Mesendoderm (in vitro differentiated cells): ENCODE measurements at regions not wholly inside any gene's neighbourhood (a gene's known extent, or its start where the extent isn't known, plus 50 kb on each side); places are given as distances from the start of the nearest gene placed in this dataset.

Experiments used
- DNase-seq: peaks from one replicate; pipeline ENCODE4 v3.0.0; 2013
- H2AK5ac ChIP-seq: 2 replicates; pipeline ENCODE4 v1.6.1; 2013; ENCODE audit warnings: low read length, inconsistent platforms
- H2BK120ac ChIP-seq: 2 replicates; pipeline ENCODE4 v1.6.1; 2013; ENCODE audit warnings: low read depth, mild to moderate bottlenecking, low read length, moderate library complexity, mixed read lengths
- H2BK15ac ChIP-seq: replicated peaks from 2 replicates; pipeline ENCODE4 v1.6.1; 2013; ENCODE audit warnings: low read depth, mild to moderate bottlenecking, moderate library complexity
- H2BK5ac ChIP-seq: 2 replicates; pipeline ENCODE4 v1.6.1; 2013; ENCODE audit warnings: low read length, inconsistent platforms
- H3K18ac ChIP-seq: 2 replicates; pipeline ENCODE4 v1.6.1; 2013; ENCODE audit warnings: mild to moderate bottlenecking, low read length, mixed read lengths
- H3K23ac ChIP-seq: one replicate; pipeline ENCODE4 v1.6.1; 2013; ENCODE audit warnings: low read length
- H3K27ac ChIP-seq: 2 replicates; pipeline ENCODE4 v1.5.1; 2013; ENCODE audit warnings: low read depth, mild to moderate bottlenecking, inconsistent platforms, low read length, moderate library complexity
- H3K27me3 ChIP-seq: 2 replicates; pipeline ENCODE4 v1.6.1; 2013; ENCODE audit warnings: low read length, control low read depth, mild to moderate bottlenecking, inconsistent platforms; ENCODE audit not compliant: insufficient read depth, poor library complexity
- H3K36me3 ChIP-seq: 2 replicates; pipeline ENCODE4 v1.6.1; 2013; ENCODE audit warnings: low read length, inconsistent platforms; ENCODE audit not compliant: control insufficient read depth, insufficient read depth
- H3K4ac ChIP-seq: one replicate; pipeline ENCODE4 v1.6.1; 2013; ENCODE audit warnings: low read depth, mild to moderate bottlenecking, low read length, moderate library complexity
- H3K4me1 ChIP-seq: 2 replicates; pipeline ENCODE4 v1.6.1; 2013; ENCODE audit warnings: low read depth, low read length, inconsistent platforms; ENCODE audit not compliant: control insufficient read depth
- H3K4me2 ChIP-seq: 2 replicates; pipeline ENCODE4 v1.6.1; 2013; ENCODE audit warnings: low read length
- H3K4me3 ChIP-seq: 2 replicates; pipeline ENCODE4 v1.5.1; 2013; ENCODE audit warnings: mild to moderate bottlenecking, low read length
- H3K56ac ChIP-seq: one replicate; pipeline ENCODE4 v1.6.1; 2013; ENCODE audit warnings: low read length
- H3K79me1 ChIP-seq: 2 replicates; pipeline ENCODE4 v1.6.1; 2013; ENCODE audit warnings: low read length, inconsistent platforms
- H3K79me2 ChIP-seq: 2 replicates; pipeline ENCODE4 v1.6.1; 2013; ENCODE audit warnings: mild to moderate bottlenecking, low read length; ENCODE audit not compliant: control insufficient read depth, insufficient read depth
- H3K9ac ChIP-seq: 2 replicates; pipeline ENCODE4 v1.6.1; 2013; ENCODE audit warnings: low read length, inconsistent platforms
- H4K5ac ChIP-seq: one replicate; pipeline ENCODE4 v1.6.1; 2013; ENCODE audit warnings: low read length
- H4K8ac ChIP-seq: one replicate; pipeline ENCODE4 v1.6.1; 2013; ENCODE audit warnings: low read depth, mild to moderate bottlenecking, control low read depth, low read length, moderate library complexity
- WGBS: extraction: QIAGEN DNeasy Blood & Tissue Kit; methylation state at CpG from one replicate; pipeline ENCODE4 v1.1.7; 2013; ENCODE audit warnings: low lambda C conversion rate, missing lambda C conversion rate; ENCODE audit not compliant: insufficient coverage; ENCODE audit errors: extremely low coverage; 5-methylcytosine and 5-hydroxymethylcytosine counted together

DNA sequence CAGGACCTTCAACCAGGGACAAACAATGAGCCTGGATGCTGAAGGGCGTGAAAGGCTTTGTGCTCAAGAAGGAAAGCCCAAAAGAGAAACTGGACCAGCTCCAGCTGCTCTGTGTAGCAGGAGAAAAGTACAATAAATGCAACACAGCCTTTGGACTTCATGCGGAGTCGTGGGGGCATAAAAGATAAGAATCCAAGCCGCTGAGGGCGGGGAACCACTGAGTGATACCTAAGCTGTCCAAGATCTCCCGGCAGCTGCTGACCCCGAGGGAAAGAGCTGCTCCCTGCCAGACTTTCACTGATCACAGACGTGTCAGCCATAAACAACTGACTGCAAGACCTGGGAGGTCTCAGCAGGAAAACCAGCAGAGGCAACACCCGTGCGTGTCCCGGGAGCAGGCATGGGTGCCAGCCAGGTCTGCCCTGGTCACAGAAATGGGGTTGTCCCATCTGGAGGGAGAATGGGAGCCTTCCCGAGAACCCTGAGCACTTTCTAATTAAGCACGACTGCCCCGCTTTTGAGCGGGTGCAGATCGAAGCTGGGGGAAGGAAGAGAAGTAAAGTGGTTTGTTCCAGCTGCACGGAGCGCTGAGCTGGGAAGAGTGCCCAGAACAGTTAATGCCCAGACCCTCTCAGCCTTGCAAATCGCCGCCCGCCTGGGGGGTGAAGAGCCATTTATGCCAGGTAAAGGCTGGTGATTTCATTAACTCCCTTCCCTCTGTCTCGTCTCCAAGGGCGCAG, 68.3 kb upstream of the TARDBP start:
- Histone ChIP-seq H3K9ac (no peak overlapping the region), H3K27me3 (no peaks in the 10 kb centered on the region), H2BK5ac (no peak overlapping the region), H3K4me2 (no peak overlapping the region), H3K4ac (no peak overlapping the region), H3K18ac (no peak overlapping the region), H2BK15ac (no peak overlapping the region), H4K8ac (no peak overlapping the region), H3K23ac (no peak overlapping the region), H3K27ac (no peak overlapping the region), H3K36me3 (no peaks in the 10 kb centered on the region), H3K79me2 (no peaks in the 10 kb centered on the region), H2BK120ac (no peak overlapping the region), H3K79me1 (no peaks in the 10 kb centered on the region), H3K4me1 (no peaks in the 10 kb centered on the region), H3K4me3 (no peak overlapping the region), H2AK5ac (no peak overlapping the region), H4K5ac (no peak overlapping the region), H3K56ac (no peak overlapping the region)
- DNase-seq, result no peak
- no CpG with 5 or more reads among the region's 23 CpGs for WGBS

DNA sequence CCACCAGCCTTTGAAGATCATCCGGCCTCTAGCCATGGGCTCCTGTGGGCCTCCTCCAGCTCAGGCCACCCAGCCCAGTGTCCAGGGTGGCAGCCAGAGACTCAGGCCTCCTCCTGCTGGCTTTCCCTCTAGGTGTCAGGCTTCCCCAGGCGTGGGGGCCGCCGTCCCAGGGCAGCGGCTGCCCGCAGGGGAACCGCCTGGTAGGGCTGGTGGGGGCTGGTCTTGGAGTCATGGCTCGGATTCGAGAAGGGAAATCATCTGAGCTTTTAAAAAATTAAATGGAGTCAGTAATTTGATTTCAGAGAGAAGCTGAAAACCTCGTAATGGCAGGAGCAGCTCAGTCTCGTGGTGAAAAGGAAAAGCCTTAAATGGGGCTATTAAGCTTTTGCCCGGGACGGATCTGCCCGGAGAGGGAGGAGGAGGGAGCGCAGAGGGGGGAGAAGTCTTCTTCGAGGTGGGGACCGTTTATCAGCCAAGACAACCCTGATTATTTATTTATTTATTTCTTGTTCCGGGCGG, 66.4 kb upstream of the TARDBP start:
- H3K23ac ChIP-seq, result no peak overlapping the region
- no peak overlapping the region for H3K18ac ChIP-seq
- H3K4ac ChIP-seq, result no peak overlapping the region
- H3K27ac ChIP-seq, result no peak overlapping the region
- H2AK5ac ChIP-seq, result no peak overlapping the region
- H3K36me3 ChIP-seq, result no peaks in the 10 kb centered on the region
- no peaks in the 10 kb centered on the region for H3K27me3 ChIP-seq
- no peak overlapping the region for H3K4me2 ChIP-seq
- no peak for DNase-seq
- no peak overlapping the region for H3K56ac ChIP-seq
- no peak overlapping the region for H2BK15ac ChIP-seq
- no peaks in the 10 kb centered on the region for H3K79me1 ChIP-seq
- no peak overlapping the region for H4K5ac ChIP-seq
- H3K9ac ChIP-seq, result no peak overlapping the region
- WGBS, result no CpG with 5 or more reads among the region's 19 CpGs
- no peak overlapping the region for H2BK120ac ChIP-seq
- no peak overlapping the region for H2BK5ac ChIP-seq
- no peaks in the 10 kb centered on the region for H3K4me1 ChIP-seq
- no peak overlapping the region for H3K4me3 ChIP-seq
- H4K8ac ChIP-seq, result no peak overlapping the region
- H3K79me2 ChIP-seq, result no peaks in the 10 kb centered on the region

DNA sequence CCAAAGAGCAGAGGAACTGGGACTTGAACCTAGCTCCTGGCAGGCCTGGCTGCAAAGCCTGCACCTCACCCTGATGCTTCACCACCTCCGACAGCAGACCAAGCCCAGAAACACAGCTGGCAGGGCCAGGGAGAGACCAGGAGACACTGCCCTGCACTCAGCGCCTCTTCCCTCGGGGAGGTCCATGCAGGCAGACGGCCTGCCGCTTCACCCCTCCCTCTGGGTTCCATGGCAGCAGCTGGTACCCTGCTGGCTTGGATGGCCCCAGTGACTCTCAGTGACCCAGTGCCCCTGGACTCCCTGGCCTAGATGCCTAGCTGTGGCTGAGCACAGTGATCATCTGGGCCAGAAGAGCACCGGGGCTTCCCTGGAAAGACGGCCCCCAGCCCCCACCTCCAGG, 65.3 kb upstream of the TARDBP start:
- Histone ChIP-seq H4K5ac (no peak overlapping the region), H3K79me1 (no peaks in the 10 kb centered on the region), H3K79me2 (no peaks in the 10 kb centered on the region), H2BK15ac (no peak overlapping the region), H2AK5ac (no peak overlapping the region), H3K36me3 (no peaks in the 10 kb centered on the region), H3K9ac (no peak overlapping the region), H2BK5ac (no peak overlapping the region), H3K4me2 (no peak overlapping the region), H3K18ac (no peak overlapping the region), H2BK120ac (no peak overlapping the region), H3K27ac (no peak overlapping the region), H3K4me3 (no peak overlapping the region), H3K56ac (no peak overlapping the region), H3K27me3 (no peaks in the 10 kb centered on the region), H3K4me1 (no peaks in the 10 kb centered on the region), H4K8ac (no peak overlapping the region), H3K4ac (no peak overlapping the region), H3K23ac (no peak overlapping the region)
- DNase-seq, result no peak
- WGBS, result no CpG with 5 or more reads among the region's 7 CpGs

DNA sequence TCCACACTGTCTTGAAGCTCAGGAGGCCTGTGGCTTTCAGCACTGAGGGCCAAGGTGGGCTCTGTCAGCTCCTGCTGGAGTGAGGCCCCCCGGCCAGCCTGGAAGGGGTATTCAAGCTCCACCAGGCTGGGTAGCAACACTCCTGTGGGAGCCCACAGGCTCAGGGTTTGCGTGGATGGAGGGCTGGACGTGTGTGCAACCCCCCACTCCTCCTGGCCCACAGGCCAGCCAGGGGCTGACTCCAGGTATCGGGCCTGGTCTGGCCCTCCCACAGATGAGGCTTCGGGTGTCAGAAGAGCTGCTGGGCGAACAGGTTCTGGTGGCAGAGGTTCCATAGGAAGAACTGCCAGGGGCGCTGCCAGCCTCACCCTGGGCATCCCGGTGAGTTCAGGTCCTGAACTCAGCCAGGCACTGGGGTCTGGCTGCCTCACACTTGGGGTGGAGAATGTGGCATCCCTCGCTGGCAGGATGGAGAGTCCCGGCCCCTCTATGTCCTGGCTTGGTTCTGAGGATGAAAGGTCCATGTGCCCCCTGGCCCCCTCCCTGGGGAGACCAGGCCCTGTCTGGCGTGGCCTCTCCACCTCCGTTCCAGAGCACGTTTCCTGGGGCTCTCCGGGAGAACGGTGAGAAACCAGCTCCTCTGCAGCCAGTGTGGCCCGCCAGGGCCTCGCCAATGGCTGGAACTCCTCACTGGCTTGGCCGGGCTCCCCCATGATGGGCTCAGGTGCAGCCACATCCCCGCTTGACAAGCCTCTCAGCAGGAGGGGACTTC, 64.6 kb upstream of the TARDBP start:
- Histone ChIP-seq H3K27me3 (no peaks in the 10 kb centered on the region), H3K4me3 (no peak overlapping the region), H3K18ac (no peak overlapping the region), H4K8ac (no peak overlapping the region), H3K36me3 (no peaks in the 10 kb centered on the region), H3K27ac (no peak overlapping the region), H2BK120ac (no peak overlapping the region), H3K4me2 (no peak overlapping the region), H4K5ac (no peak overlapping the region), H3K4me1 (no peaks in the 10 kb centered on the region), H3K23ac (no peak overlapping the region), H3K56ac (no peak overlapping the region), H3K9ac (no peak overlapping the region), H2BK15ac (no peak overlapping the region), H3K4ac (no peak overlapping the region), H2AK5ac (no peak overlapping the region), H3K79me1 (no peaks in the 10 kb centered on the region), H3K79me2 (no peaks in the 10 kb centered on the region), H2BK5ac (no peak overlapping the region)
- WGBS, result no CpG with 5 or more reads among the region's 19 CpGs
- DNase-seq, result no peak

DNA sequence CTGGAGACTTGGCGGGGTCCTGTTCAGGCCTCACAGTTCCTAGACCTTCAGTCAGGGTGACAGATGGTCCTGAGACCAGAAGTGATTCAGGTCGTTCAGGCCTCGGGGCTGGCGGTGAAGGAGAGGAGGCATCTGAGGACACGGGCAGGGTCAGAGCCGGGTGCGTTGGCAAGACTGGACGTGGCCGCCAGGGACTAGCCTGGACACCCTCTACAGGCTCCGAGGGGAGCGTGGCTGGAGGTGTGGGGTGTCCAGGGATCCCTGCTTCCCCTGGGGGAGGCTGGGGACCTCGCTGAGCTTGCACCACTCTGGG, 64.0 kb upstream of the TARDBP start:
- no peak overlapping the region for H3K4ac ChIP-seq
- no peaks in the 10 kb centered on the region for H3K79me2 ChIP-seq
- no peak overlapping the region for H2BK120ac ChIP-seq
- no peaks in the 10 kb centered on the region for H3K36me3 ChIP-seq
- no peak overlapping the region for H3K4me3 ChIP-seq
- no peak overlapping the region for H2BK5ac ChIP-seq
- H3K4me2 ChIP-seq, result no peak overlapping the region
- no peak overlapping the region for H3K18ac ChIP-seq
- no peak overlapping the region for H3K27ac ChIP-seq
- H2AK5ac ChIP-seq, result no peak overlapping the region
- DNase-seq, result no peak
- H4K5ac ChIP-seq, result no peak overlapping the region
- H3K4me1 ChIP-seq, result no peaks in the 10 kb centered on the region
- no peak overlapping the region for H3K9ac ChIP-seq
- no peak overlapping the region for H3K56ac ChIP-seq
- no peaks in the 10 kb centered on the region for H3K79me1 ChIP-seq
- H3K27me3 ChIP-seq, result no peaks in the 10 kb centered on the region
- no CpG with 5 or more reads among the region's 12 CpGs for WGBS
- H3K23ac ChIP-seq, result no peak overlapping the region
- H2BK15ac ChIP-seq, result no peak overlapping the region
- no peak overlapping the region for H4K8ac ChIP-seq
